ENCODE measurements at regions not wholly inside any gene's neighbourhood (a gene's known extent, or its start where the extent isn't known, plus 50 kb on each side); places are given as distances from the start of the nearest gene placed in this dataset.

- Histone ChIP-seq H3K9me2 (ENCODE audit: insufficient read depth, low read length) (no peaks in the 10 kb centered on the region), H3K27ac (ENCODE audit: low read depth, low read length, poor library complexity, severe bottlenecking) (no peak overlapping the region), H3K36me3 (ENCODE audit: insufficient read depth, low read length) (no peaks in the 10 kb centered on the region), H2AFZ (ENCODE audit: low read length) (no peak overlapping the region), H3K4me1 (ENCODE audit: insufficient read depth, low read length, poor library complexity, severe bottlenecking) (no peaks in the 10 kb centered on the region), H3K4me2 (ENCODE audit: low read length) (no peak overlapping the region), H3K79me2 (ENCODE audit: insufficient read depth, low read depth, low read length) (no peaks in the 10 kb centered on the region), H3K4me3 (ENCODE audit: low read depth, low read length, poor library complexity, severe bottlenecking) (no peak overlapping the region), H3K9me3 (ENCODE audit: low read length) (no peaks in the 10 kb centered on the region), H4K20me1 (ENCODE audit: insufficient read depth, low read length) (no peaks in the 10 kb centered on the region)
- ChIA-PET POLR2A (no interaction called here), CTCF (ENCODE audit: unreplicated experiment) (no interaction called here)
- intact Hi-C loops (cut with micrococcal nuclease; ENCODE audit: unreplicated experiment), result no loop called here
- TF ChIP-seq CTCF (conservative IDR thresholded peaks at IDR 0.05; ENCODE audit: low read length) (no peak), EZH2phosphoT487 (IDR thresholded peaks at IDR 0.05; ENCODE audit: borderline replicate concordance, low read depth, low read length) (no peak)
- DNase-seq (ENCODE audit: low spot score), result no peak
- BruUV-seq (replicated peaks), result no TSS peak
Measured at GRCh38 chr12:62130834-62131552, 129.2 kb upstream of the USP15 start.

- no peaks in the 10 kb centered on the region for H3K36me3 ChIP-seq (ENCODE audit: insufficient read depth, low read length)
- intact Hi-C loops (cut with micrococcal nuclease; ENCODE audit: unreplicated experiment), result no loop called here
- H3K27ac ChIP-seq (ENCODE audit: low read depth, low read length, poor library complexity, severe bottlenecking), result no peak overlapping the region
- no peaks in the 10 kb centered on the region for H3K79me2 ChIP-seq (ENCODE audit: insufficient read depth, low read depth, low read length)
- TF ChIP-seq EZH2phosphoT487 (IDR thresholded peaks at IDR 0.05; ENCODE audit: borderline replicate concordance, low read depth, low read length), result no peak
- no peak for TF ChIP-seq CTCF (conservative IDR thresholded peaks at IDR 0.05; ENCODE audit: low read length)
- ChIA-PET POLR2A (interaction anchor here (1.3 kb wide), 1 partner anchor 10 kb away, joined by 3 read pairs; no protein-coding TSS in a partner anchor), CTCF (ENCODE audit: unreplicated experiment) (no interaction called here)
- H4K20me1 ChIP-seq (ENCODE audit: insufficient read depth, low read length), result no peaks in the 10 kb centered on the region
- no peaks in the 10 kb centered on the region for H3K4me1 ChIP-seq (ENCODE audit: insufficient read depth, low read length, poor library complexity, severe bottlenecking)
- no peak for DNase-seq (ENCODE audit: low spot score)
- no peak overlapping the region for H2AFZ ChIP-seq (ENCODE audit: low read length)
- no peak overlapping the region for H3K4me3 ChIP-seq (ENCODE audit: low read depth, low read length, poor library complexity, severe bottlenecking)
- H3K4me2 ChIP-seq (ENCODE audit: low read length), result no peak overlapping the region
- BruUV-seq (replicated peaks), result no TSS peak
- H3K9me2 ChIP-seq (ENCODE audit: insufficient read depth, low read length), result no peaks in the 10 kb centered on the region
- no peaks in the 10 kb centered on the region for H3K9me3 ChIP-seq (ENCODE audit: low read length)
Measured at GRCh38 chr12:62133440-62133839, 126.8 kb upstream of the USP15 start.

- H3K4me1 ChIP-seq (ENCODE audit: insufficient read depth, low read length, poor library complexity, severe bottlenecking), result no peaks in the 10 kb centered on the region
- ChIA-PET CTCF (ENCODE audit: unreplicated experiment) (no interaction called here), POLR2A (interaction anchor here (0.6 to 1.1 kb wide), 2 partner anchors 18 to 294 kb away, joined by 3 to 4 read pairs; no protein-coding TSS in a partner anchor)
- H3K4me3 ChIP-seq (ENCODE audit: low read depth, low read length, poor library complexity, severe bottlenecking), result no peak overlapping the region
- H4K20me1 ChIP-seq (ENCODE audit: insufficient read depth, low read length), result no peaks in the 10 kb centered on the region
- H3K36me3 ChIP-seq (ENCODE audit: insufficient read depth, low read length), result no peaks in the 10 kb centered on the region
- no peak for DNase-seq (ENCODE audit: low spot score)
- TF ChIP-seq EZH2phosphoT487 (IDR thresholded peaks at IDR 0.05; ENCODE audit: borderline replicate concordance, low read depth, low read length) (no peak), CTCF (conservative IDR thresholded peaks at IDR 0.05; ENCODE audit: low read length) (no peak)
- H2AFZ ChIP-seq (ENCODE audit: low read length), result no peak overlapping the region
- H3K27ac ChIP-seq (ENCODE audit: low read depth, low read length, poor library complexity, severe bottlenecking), result no peak overlapping the region
- no peak overlapping the region for H3K4me2 ChIP-seq (ENCODE audit: low read length)
- intact Hi-C loops (cut with micrococcal nuclease; ENCODE audit: unreplicated experiment), result no loop called here
- no peaks in the 10 kb centered on the region for H3K79me2 ChIP-seq (ENCODE audit: insufficient read depth, low read depth, low read length)
- no peaks in the 10 kb centered on the region for H3K9me2 ChIP-seq (ENCODE audit: insufficient read depth, low read length)
- no peaks in the 10 kb centered on the region for H3K9me3 ChIP-seq (ENCODE audit: low read length)
- no TSS peak for BruUV-seq (replicated peaks)
Measured at GRCh38 chr12:62135553-62136200, 124.5 kb upstream of the USP15 start.

All from OCI-LY7 (cell line).